GM21423 (cell line): ENCODE measurements at regions not wholly inside any gene's neighbourhood (a gene's known extent, or its start where the extent isn't known, plus 50 kb on each side); places are given as distances from the start of the nearest gene placed in this dataset.
A peak's percentile ranks its signal among the peaks of the same experiment; 100 is the strongest.

Experiments used
- ATAC-seq: cut with Tn5 transposase; IDR thresholded peaks from one replicate; pipeline ENCODE4 v1.9.1; 2021; ENCODE audit warnings: mild to moderate bottlenecking, moderate library complexity; ENCODE audit not compliant: unreplicated experiment

DNA sequence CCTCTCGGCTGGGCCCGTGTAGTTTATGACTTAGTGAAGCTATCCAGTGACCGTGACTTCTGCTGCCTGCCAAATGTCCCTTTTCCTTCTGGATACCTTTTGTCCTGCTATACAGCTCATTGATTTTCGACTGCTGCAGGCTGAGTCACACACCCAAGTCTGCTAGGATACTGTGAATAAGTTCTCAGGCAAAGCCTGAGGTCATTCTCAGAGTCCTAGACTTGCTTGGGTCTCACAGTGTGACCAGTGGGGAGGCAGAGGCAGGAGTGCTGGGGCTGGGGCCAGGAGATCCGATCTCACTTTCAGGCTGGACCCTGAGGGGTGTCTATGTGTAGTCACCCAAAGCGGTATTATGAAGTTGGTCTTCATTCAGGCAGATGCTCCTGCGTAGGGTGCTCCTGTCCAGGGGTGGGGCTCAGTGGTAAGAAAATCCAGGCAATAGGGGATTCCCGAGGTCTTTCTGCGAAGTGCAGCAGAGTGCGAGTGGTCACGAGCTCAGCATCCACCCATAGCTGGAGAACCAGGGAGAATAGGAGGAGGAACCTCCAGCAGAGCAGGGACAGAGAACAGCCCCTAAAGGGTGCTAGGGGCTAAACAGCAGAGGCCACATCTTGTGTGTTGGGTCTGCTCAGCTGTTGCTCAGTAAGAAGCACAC lies 268.6 kb upstream of the NCKAP5 start:
- peak; percentile 13 for ATAC-seq

DNA sequence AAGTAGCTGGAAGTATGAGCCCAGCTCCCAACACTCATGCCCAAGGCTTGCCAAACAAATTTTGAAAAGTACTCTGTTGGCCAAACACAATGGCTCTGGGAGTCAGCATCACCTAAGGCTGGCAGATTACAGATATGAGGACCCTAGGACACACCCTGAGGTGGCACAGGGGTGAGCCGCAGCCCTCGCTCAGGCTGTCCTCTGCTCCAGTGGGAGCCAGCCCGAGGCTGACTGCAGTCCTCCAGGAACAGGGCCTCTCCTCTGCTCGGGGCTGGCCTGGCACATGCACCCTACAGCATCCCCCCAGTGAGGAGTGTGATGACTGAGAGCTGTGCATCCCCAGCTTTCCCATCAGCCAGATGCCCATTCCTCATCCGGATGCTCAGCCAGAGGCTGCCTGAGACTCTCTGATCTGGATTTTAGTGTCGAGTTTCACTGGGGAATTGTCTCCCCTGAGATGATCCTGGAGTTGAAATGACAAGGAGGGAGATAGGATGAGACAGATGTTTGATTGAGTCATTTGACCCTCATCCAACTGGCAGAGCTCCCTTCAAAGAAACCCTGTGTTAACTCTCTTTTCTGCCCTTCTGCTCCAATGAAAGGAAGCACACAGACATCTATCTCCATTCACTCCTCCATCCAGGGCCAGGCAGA lies 269.3 kb upstream of the NCKAP5 start:
- no peak for ATAC-seq

DNA sequence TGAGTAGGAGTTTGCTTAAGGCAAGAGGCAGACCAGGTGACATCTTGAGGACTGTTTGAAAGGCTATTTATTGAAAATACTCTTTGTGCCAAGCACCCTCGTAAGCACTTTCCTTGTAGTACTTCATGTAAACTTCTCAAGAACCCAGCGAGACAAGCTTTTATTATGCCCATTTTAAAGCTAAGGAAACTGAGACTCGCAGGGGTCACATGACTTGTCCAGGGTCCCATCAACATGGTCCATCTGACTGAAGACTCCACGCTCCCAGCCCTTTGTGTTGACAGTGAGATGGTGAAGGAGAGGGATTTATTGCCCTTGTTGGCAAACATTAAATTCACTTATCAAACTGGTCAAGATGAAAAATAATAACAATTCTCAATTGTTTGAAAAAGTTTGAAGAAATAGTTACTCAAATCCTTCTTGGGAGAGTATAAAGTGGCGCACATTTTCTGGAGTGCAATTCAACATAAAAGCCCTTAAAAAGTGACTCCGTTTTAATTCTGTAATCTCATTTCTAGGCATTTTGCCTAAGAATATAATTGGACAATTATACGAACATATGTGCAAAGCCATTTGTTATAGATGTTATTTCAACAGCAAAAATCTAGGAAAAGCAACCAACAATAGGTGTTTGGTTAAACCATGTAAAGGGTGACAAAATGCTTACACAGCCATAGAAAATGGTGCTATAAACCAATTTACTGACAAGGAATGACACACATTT lies 270.5 kb upstream of the NCKAP5 start:
- ATAC-seq, result no peak

DNA sequence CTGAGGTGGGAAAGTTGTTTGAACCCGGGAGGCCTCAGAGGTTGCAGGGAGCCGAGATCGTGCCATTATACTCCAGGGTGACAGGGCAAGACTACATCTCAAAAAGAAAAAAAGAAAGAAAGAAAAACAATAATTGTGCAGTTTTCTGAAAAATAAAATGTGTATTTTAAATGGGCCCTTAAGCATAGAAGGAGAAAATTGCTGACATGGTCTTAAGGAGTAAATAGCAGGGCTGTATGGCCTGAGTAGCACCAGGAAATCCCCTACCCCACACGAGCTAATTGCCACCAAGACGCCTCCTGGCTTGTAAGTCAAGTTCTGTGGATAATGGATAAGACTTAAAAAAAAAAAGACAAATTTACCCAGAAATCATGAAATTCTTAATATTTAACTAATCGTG lies 271.4 kb upstream of the NCKAP5 start:
- ATAC-seq, result no peak

DNA sequence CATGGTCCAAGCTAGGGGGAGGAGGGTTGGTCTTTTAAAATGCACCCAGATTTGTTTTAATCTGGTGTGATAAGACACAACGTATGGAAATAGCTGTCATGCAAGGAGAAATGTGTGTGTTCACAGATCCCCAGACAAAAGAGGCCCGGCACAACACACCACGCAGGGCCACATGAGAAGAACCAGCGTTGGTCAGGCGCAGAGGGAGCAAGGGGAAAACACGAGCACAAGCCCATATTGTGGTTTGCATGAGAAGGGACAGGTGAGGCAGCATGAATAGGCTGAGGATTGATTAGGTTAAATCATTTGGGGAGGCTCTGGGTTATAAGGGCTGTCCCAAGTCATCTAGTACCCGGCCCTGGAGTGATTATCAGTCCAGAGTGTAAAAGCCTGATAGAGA lies 272.5 kb upstream of the NCKAP5 start:
- no peak for ATAC-seq

DNA sequence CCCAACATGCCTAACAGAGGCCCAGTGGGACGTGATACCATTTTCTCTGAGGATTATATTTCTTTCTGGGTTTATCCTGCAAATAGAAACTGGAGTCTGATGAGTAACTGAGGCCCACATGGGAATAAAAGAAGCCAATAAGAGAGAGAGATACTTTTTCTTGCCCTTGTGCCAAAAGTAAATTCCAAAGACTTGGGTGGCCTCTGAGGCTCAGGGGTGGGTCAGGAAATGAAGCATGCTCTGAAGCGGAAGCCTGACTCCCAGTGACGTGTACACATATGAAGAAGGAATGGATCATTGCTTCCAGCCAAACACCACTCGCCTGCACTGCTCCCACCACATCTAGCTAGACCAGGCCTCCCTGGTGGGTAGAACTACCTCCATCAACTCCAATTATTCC lies 273.6 kb upstream of the NCKAP5 start:
- ATAC-seq, result no peak

DNA sequence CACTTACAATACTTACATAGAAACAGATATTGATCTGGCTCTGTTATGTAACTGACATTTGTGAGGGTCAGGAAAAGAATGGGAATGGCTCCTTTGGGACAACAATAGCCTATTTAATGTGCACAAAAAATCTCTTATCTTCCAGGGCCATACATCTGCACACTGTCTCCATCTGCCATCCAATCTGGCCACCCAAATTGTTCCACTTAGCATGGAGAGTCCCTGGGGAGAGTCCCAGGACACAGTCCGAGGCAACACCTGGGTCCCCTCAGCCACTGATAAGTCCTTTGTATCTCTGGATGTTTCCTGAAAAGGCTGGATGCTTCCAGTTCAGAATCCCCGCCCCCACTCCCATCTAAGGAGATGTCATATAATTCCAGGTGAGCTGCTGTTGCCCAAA lies 274.2 kb upstream of the NCKAP5 start:
- no peak for ATAC-seq

DNA sequence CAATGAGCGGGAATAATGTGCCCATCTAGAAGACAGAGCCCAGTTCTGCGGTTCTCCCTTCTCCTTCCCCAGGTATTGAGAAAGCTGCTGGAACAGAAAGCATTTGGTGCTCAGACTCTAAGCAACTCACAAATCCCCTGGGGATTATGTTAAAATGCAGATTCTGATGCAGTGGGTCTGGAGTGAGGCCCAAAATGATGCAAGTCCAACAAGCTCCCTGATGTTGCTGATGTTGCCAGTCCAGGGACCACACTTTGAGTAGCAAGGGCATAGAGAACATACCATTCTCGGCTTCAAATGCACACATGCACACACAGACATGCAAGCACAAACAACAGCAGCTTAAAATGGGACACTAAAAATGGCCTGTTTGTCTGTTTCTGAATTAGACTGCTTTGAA lies 274.8 kb upstream of the NCKAP5 start:
- ATAC-seq, result no peak

DNA sequence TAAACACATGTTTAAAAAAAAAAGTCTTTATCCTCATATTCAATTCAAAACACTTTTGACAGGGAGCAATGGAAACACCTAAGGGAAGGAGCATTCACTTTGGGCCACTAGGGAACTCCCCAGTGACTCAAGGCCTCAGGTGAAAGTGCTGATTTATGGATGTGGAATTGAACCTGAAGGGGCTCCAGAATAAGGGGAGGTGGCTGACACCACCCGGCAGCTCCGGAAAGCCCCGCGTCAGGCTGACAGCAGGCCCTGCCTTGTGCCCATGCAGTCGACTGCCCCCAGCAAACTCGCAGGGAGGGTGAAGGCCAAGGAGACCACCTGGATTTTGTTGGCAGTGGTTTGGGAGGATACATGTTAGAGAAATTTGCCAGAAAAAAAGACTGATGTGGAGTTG lies 275.3 kb upstream of the NCKAP5 start:
- ATAC-seq, result no peak

DNA sequence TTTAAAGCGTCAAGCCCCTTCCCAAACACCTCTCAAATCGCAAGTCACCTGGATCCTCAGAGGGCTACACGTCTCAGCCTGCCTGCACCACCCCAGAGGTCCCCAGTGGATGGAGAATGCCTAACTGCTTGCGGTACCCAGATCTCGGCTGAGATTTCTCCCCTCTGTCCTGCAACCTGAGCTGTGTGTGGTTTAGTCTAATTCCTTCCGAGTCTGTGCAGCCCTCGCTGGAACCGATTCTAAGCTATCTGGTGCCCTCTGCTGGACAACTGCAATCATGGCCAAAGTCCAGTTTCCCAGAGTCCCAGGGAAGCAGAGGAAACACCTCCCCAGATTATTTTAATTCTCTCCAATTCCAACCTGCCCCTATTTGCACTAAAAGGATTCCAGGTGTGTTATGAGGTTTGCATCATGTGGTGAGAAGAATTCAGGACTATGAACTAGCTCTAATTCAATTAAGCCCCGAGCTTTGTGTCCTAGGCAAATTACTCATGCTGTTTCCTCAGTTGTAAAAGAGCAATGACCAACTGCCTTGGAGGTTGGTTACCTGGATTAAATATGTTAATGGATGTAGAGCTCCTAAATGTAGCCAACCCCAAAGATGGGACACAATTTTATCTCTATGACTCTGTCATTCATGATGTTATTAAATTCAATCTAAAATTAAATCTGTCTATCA lies 276.1 kb upstream of the NCKAP5 start:
- ATAC-seq, result peak; percentile 86

DNA sequence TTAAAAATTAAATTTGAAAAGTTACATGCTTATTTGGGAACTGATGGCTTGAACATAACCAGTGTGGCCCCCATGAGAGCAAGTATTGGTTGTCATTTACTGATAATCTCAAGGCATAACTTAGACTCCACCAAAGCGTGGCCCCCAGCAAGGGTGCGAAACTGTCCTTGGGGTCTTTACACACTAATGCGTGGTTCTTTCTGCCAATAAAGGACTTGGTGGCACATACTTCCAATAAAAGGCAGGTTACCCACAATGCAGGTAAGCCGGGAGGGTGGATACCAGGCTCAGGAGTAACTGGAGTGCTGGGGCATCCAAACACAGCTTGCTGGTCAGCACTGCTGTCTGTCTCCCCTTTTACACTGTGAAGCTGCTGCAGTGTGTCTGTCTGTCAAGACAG lies 278.2 kb upstream of the NCKAP5 start:
- no peak for ATAC-seq

DNA sequence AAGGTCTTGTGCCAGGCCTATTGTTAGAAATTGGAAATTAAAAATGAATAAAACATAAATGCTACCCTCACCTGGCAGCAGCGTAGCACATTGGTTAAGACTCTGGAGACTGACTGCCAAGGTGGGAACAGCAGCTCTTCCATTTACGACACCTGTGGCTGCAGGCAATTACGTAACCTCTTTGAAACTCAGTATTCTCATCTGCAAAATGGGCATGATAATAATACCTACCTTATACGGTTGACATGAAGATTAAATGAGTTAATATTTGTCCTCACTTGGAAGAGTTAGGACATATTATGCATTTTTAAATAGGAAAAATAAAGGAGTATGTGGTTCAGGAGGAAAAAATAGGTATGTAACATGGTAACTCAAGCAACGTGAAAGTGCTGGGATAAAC lies 279.3 kb upstream of the NCKAP5 start:
- ATAC-seq, result no peak

DNA sequence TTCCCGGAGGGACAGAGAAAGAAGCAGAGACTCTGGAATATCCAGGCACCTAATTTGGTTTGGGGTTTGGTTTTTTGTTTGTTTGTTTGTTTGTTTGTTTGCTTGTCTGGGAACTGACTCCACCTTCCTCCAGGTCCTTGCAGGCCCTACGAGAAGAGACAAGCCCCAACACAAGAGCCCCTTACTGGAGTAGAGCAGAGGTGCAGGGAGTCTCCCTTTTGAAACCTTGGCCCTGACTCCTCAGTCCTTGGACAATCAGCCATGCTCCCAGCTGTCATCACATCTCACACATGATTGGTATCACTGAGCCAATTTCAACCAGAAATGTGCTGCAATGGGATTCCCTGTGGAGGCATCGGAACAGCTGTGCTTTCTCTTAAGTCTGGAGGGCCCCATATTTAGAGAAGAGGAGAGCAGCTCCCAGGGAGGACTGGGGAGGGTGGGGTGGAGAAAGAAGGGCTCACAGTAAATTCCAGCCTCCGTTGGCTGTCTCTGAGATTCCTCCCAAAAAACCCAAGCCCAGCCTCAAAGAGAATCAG lies 279.9 kb upstream of the NCKAP5 start:
- ATAC-seq, result no peak

DNA sequence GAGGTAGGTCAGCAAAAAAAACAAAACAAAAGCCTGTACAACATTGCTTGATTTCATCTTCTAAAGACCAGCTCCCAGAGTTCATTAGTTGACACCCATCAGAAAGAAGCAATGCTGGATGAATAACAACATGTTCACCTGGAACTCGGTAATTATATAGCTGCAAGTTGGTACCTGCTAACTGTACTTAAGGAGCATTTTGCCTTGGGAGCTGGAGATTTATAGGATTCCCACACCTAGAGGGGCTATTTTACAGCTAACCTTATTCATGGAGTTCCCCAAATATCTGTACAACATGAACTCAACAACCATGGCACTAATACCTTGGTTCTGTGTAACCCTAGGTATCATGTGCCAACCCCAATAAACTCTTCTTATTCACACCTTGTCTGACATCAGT lies 281.1 kb upstream of the NCKAP5 start:
- ATAC-seq, result no peak

DNA sequence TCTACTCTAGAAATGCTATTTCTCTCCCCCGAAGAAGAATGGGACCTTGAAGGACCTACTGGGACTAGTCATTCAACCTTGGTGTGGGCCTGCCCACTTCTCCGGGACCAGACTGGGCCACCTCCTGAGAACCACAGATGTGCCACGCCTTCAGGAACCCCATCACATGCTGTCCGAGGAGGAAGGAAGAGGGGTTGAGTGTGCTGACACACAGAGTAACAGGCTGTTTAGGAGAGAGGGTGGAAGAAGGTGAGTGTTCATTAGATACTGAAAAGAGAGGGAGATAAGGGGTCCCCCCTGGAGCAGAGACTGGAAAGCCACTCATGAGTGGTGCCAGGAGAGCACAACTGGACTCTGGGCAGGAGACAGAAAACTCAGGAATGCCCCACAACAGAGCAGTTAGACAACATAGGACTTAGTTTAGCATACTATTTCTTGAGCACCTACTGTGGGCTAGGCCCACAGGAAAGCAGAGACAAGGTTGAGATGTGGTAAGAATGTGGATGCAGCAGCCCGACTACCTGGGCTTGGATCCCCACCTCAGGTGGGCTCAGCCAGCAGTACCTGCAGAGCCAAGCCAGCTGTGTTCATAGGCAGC lies 286.4 kb upstream of the NCKAP5 start:
- ATAC-seq, result no peak

DNA sequence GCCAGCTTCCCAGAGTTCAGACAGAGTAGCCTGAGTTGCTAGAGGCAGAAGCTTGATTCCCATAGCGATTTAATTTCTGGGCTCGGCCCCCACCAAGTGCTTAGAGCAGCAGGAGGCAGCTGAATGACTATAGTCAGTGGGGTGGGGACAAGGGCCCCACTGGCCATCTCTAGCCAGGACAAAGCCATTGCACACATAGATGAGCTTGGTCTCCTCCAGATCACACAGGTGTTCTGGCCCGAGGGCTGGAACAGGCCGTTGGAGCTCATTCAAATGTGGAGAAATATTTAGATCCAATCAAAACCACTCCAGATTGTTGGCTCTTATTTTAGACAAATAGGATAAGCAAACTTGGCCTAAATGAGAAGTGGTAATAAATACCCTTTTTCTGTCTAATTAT lies 287.3 kb upstream of the NCKAP5 start:
- no peak for ATAC-seq

DNA sequence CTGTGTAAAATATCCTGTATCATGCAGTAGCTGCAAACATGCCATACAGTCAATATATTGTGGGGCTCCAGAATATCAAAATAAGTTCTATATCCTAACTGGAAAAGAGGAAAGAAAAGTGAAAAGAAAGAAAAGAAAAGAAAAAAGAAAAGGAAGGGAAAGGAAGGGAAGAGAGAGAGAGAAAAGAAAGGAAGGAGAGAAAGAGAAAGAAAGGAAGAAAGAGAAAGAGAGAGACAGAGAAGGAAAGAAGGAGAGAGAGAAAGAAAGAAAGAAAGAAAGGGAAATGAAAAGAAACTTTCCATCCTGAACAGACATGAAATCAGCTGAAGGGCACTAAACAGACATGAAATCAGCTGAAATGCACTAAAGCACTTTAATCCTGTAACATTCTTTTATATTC lies 288.4 kb upstream of the NCKAP5 start:
- no peak for ATAC-seq

DNA sequence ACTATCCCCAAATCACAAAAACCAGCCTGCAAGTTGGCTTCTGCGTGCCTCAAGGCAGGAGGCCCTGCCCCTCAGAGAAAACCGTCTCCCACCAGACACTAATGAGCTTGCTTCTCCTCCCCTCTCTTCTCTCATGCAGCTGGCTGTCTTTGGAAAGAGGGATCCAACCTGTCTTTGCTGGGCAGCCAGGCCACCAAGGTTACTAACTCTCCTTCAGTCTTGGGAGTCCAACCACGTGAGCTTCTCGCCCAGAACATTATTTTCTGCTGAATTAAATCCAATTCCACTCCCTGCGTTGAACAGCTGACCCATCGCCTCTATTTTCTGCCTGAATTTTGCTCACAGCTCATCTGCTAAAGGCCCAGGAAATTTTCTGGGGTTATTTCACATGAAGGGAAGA lies 291.3 kb upstream of the NCKAP5 start:
- ATAC-seq, result no peak

DNA sequence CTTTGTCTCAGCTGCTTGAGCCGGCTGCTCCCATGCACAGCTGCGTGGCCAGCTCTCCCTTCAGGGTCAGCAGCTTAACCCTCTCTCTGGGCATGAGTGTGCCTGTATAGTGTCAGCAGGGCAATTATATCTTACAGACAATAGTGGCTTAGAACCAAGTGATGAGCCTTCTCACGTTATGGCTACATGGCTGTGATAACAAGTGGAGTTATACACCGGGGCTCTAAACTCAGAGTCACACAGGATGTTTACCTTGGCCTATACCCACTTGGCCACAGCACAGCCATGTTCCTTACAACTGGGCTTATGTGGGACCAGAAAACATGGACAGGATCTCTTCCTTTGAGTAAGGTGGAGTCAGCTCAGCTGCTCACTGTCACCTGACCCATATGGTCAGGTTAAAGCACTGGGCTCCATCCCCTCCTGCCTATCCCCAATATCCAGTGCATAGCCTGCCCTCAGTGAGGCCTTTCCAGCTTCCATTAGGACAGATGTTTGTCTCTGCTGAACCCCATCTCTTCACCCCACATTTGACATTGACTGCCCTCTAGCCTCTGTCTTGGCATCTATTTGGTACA lies 294.2 kb upstream of the NCKAP5 start:
- ATAC-seq, result no peak

DNA sequence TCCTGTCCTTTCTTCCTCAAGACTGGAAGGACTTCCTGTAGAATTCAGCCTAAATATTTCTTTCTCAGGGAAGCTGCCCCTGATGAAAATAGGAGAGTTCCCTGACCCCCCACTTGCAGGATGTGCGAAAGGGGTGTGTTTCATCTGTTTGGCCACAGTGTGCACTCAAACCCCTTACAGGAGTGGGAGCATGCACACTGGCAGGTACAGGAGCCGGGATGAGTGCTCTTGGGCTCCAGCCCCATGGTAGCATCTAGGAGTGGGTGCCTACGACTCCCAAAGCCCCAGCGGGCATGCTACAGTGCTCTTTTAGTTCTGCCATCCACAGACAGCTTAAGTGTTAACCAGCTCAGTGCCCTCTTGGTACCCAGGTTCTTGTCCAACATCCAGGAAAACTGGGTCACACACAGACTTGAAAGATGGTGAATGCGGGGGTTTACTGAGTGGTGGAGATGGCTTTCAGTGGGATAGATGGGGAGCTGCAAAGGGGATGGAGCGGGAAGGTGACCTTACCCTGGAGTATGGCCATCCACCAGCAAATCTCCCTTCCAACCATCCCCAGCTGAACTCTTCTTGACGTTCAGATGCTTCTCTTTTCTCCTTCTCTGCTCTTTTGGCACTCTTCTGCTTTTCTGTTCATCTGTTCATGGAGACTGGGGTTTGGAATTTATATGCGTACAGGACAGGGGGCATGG lies 295.0 kb upstream of the NCKAP5 start:
- ATAC-seq, result no peak
